HCT116 (cell line): ENCODE measurements at regions not wholly inside any gene's neighbourhood (a gene's known extent, or its start where the extent isn't known, plus 50 kb on each side); places are given as distances from the start of the nearest gene placed in this dataset.
"Not testable (repeated sequence)": the region's sequence is repeated elsewhere in the genome, so short reads cannot be mapped to it uniquely, and the experiment has no call there.

Source experiments
- ATAC-seq: fragments of 200-7000 bp; cut with Tn5 transposase; 2 replicates; pipeline ENCODE4 v1.9.1; 2020; ENCODE audit warnings: mild to moderate bottlenecking, moderate library complexity
- BruUV-seq: library from RNA; stranded (reverse); fragments of 400-500 nt; replicated peaks from 2 replicates; lab custom pipeline; 2021; lab: Mats Ljungman, UMichigan
- CTCF ChIA-PET: fragments of 300-600 bp; sonication (Branson Sonifier 250); formaldehyde crosslinking; loops from one replicate; lab custom pipeline; 2021; ENCODE audit warnings: antibody characterized with exemption; lab: Charles Lee
- POLR2A ChIA-PET: fragments of 300-600, 350-600 bp; sonication (Branson Sonifier 250); formaldehyde crosslinking; loops from one replicate; lab custom pipeline; 2021; ENCODE audit warnings: antibody characterized with exemption; lab: Charles Lee
- RAD21 ChIA-PET, 2 experiments: fragments of 300-600 bp; sonication (Branson Sonifier 250); formaldehyde crosslinking; loops; one replicate each; lab custom pipeline; 2023; ENCODE audit warnings: low total read pairs in 2 of 2; ENCODE audit not compliant: uncharacterized antibody in 2 of 2, unreplicated experiment in 2 of 2, low non-redundant PET in 1 of 2; lab: Charles Lee
- DNase-seq: peaks from one replicate; pipeline ENCODE4 v3.0.0-alpha.2; 2010; ENCODE audit warnings: low read depth, low spot score
- H2AFZ ChIP-seq: fragments of 200-600 bp; shearing (Covaris generic), sonication (generic); 2 replicates; pipeline ENCODE4 v1.6.1; 2017; ENCODE audit warnings: low read depth, mixed run types, mixed read lengths, antibody characterized with exemption, low read length; ENCODE audit not compliant: poor library complexity, severe bottlenecking
- H3K27ac ChIP-seq: 2 replicates; pipeline ENCODE4 v1.5.1; 2012; ENCODE audit warnings: low read depth, low read length
- H3K27me3 ChIP-seq: fragments of 200-600 bp; sonication (generic); 2 replicates; pipeline ENCODE4 v1.6.1; 2016; ENCODE audit warnings: mixed run types, low read length, mixed read lengths; ENCODE audit not compliant: insufficient read depth
- H3K36me3 ChIP-seq, 2 experiments: fragments of 200-500 bp in 1 of 2; fragments of 200-600 bp in 1 of 2; sonication (Bioruptor generic) in 1 of 2; sonication (generic) in 1 of 2; 2 replicates each; pipeline versions ENCODE4 v1.5.1 to v1.6.1; 2014 to 2016; ENCODE audit warnings: low read length in 2 of 2, inconsistent platforms in 1 of 2, mixed read lengths in 1 of 2, mixed run types in 1 of 2; ENCODE audit not compliant: insufficient read depth in 2 of 2, control insufficient read depth in 1 of 2
- H3K4me1 ChIP-seq, 2 experiments: fragments of 200-600 bp in 1 of 2; sonication (generic) in 1 of 2; 2 replicates each; pipeline versions ENCODE4 v1.5.1 to v1.6.1; 2012 to 2017; ENCODE audit warnings: low read length in 2 of 2, inconsistent platforms in 1 of 2, mild to moderate bottlenecking in 1 of 2, mixed read lengths in 1 of 2, mixed run types in 1 of 2, moderate library complexity in 1 of 2; ENCODE audit not compliant: insufficient read depth in 2 of 2, control insufficient read depth in 1 of 2
- H3K4me2 ChIP-seq: fragments of 200-600 bp; sonication (generic); 2 replicates; pipeline ENCODE4 v1.6.1; 2017; ENCODE audit warnings: mixed run types, low read length, mixed read lengths
- H3K4me3 ChIP-seq, 2 experiments: fragments of 200-600 bp in 1 of 2; sonication (generic) in 1 of 2; replicated peaks in 1 of 2; 2 replicates each; pipeline ENCODE4 v1.5.1; 2011 to 2016; ENCODE audit warnings: low read length in 2 of 2, control low read depth in 1 of 2, low read depth in 1 of 2, mild to moderate bottlenecking in 1 of 2, mixed read lengths in 1 of 2, mixed run types in 1 of 2
- H3K79me2 ChIP-seq: fragments of 200-600 bp; sonication (generic); 2 replicates; pipeline ENCODE4 v1.6.1; 2017; ENCODE audit warnings: mild to moderate bottlenecking, mixed run types, low read length, moderate library complexity, mixed read lengths; ENCODE audit not compliant: insufficient read depth
- H3K9ac ChIP-seq: fragments of 200-600 bp; sonication (generic); 2 replicates; pipeline ENCODE4 v1.6.1; 2016; ENCODE audit warnings: low read length, mixed read lengths
- H3K9me2 ChIP-seq: fragments of 200-600 bp; sonication (generic), shearing (Covaris generic); 2 replicates; pipeline ENCODE4 v1.6.1; 2017; ENCODE audit warnings: mixed run types, mild to moderate bottlenecking, moderate library complexity; ENCODE audit not compliant: insufficient read depth
- H3K9me3 ChIP-seq, 2 experiments: fragments of 200-500 bp in 1 of 2; fragments of 200-600 bp in 1 of 2; sonication (Bioruptor generic) in 1 of 2; sonication (generic) in 1 of 2; 2 replicates each; pipeline ENCODE4 v1.6.1; 2014 to 2017; ENCODE audit warnings: low read length in 2 of 2, mixed read lengths in 2 of 2, inconsistent platforms in 1 of 2, low read depth in 1 of 2, mild to moderate bottlenecking in 1 of 2, mixed run types in 1 of 2, moderate library complexity in 1 of 2; ENCODE audit not compliant: control insufficient read depth in 1 of 2, insufficient read depth in 1 of 2
- H4K20me1 ChIP-seq: fragments of 200-600 bp; sonication (generic), shearing (Covaris generic); 2 replicates; pipeline ENCODE4 v1.6.1; 2017; ENCODE audit warnings: mixed run types, mild to moderate bottlenecking, moderate library complexity; ENCODE audit not compliant: insufficient read depth
- CTCF ChIP-seq, 3 experiments: fragments of 200-600 bp in 1 of 3; sonication (generic) in 1 of 3; IDR thresholded peaks in 2 of 3; conservative IDR thresholded peaks in 1 of 3; 2 replicates each; pipeline ENCODE4 v1.5.1; 2012 to 2017; ENCODE audit warnings: low read depth in 2 of 3, low read length in 2 of 3, antibody characterized with exemption in 1 of 3, borderline replicate concordance in 1 of 3, control low read depth in 1 of 3, mild to moderate bottlenecking in 1 of 3, mixed read lengths in 1 of 3, mixed run types in 1 of 3, moderate library complexity in 1 of 3; ENCODE audit not compliant: insufficient read depth in 1 of 3
- JUND ChIP-seq: IDR thresholded peaks from 2 replicates; pipeline ENCODE4 v1.6.1; 2012
- POLR2A ChIP-seq: IDR thresholded peaks from 2 replicates; pipeline ENCODE4 v1.7.0; 2011; ENCODE audit warnings: borderline replicate concordance; ENCODE audit not compliant: insufficient read depth, insufficient read length; ENCODE audit errors: extremely low read depth
- POLR2AphosphoS5 ChIP-seq: IDR thresholded peaks from 2 replicates; pipeline ENCODE4 v1.6.1; 2011; ENCODE audit warnings: mild to moderate bottlenecking, low read depth, low read length, moderate library complexity
- intact Hi-C: fragments of 100-400 bp; cut with micrococcal nuclease; formaldehyde crosslinking; loops from 2 replicates; pipeline ENCODE4 v1.10.0; 2022

GRCh38 chr15:39417366-39418134 is 163.3 kb upstream of the THBS1 start (continued):
- TF ChIP-seq POLR2AphosphoS5: no peak

DNA sequence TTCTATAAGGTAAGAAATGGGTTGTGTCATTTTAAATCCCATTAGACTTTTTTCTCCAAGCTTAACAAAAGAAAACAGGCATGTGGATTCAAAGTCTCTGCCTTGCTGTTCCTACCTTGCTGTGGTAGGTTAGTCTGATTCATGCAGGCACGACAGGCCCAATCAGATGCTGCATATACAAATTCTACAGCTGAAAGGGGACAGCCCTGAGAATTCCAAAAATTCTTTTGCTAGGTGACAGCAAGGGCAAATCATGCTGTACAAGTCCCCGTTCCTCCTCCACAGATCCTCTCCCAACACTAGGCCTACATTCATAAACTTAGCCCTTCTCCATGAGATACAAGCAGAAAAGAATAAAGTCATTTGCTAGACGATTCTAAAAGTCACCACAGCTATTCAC is 161.2 kb upstream of the THBS1 start:
- TF ChIP-seq JUND (no peak), CTCF (IDR thresholded peaks at IDR 0.05 in 2 of 3, conservative IDR thresholded peaks at IDR 0.05 in 1 of 3; ENCODE audit: borderline replicate concordance in 1 of 3, insufficient read depth in 1 of 3, low read depth in 2 of 3, low read length in 2 of 3) (no peak), POLR2A (no peak)
- no peaks in the 10 kb centered on the region for H3K36me3 ChIP-seq
- no peaks in the 10 kb centered on the region for H4K20me1 ChIP-seq
- H2AFZ ChIP-seq: no peak overlapping the region
- intact Hi-C loops: no loop called here
- no peaks in the 10 kb centered on the region for H3K9me2 ChIP-seq
- 0 out of 4 replicates have a peak, but pooled peaks cover 0 to 3% of the 10 kb centered on the region in 2 experiments for H3K9me3 ChIP-seq
- no peak for ATAC-seq
- H3K4me2 ChIP-seq: no peak overlapping the region
- ChIA-PET CTCF (no interaction called here), RAD21 (no interaction called here), POLR2A (no interaction called here)
- H3K4me1 ChIP-seq: no peaks in the 10 kb centered on the region
- no peak overlapping the region for H3K4me3 ChIP-seq
- H3K79me2 ChIP-seq: no peaks in the 10 kb centered on the region
- H3K27me3 ChIP-seq: no peaks in the 10 kb centered on the region
- no peak for DNase-seq
- BruUV-seq: no TSS peak
- H3K9ac ChIP-seq: no peak overlapping the region
- H3K27ac ChIP-seq: no peak overlapping the region

DNA sequence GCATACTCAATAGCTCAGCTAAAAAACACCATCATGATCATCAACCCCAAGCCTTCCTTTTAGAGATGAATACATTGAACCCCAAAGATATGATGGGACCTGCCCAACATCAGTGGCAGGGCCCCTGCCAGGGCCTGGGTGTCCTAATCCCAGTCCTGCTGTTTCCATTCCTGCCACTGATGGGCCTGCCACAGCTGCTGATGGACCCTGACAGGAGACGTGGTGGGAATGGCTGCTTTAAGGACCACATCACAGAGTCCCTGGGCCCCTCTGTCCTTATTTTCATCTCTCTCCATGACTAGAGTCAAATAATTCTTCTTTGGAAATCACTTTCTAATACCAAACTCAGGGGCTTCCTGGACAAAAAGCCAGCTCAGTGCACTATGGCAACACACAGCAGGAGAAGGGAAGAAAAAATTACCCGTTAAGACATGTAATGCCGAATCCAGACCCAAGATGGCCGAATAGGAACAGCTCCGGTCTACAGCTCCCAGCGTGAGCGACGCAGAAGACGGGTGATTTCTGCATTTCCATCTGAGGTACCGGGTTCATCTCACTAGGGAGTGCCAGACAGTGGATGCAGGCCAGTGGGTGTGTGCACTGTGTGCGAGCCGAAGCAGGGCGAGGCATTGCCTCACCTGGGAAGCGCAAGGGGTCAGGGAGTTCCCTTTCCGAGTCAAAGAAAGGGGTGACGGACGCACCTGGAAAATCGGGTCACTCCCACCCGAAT is 160.6 kb upstream of the THBS1 start:
- H3K9ac ChIP-seq, H3K9me2 ChIP-seq, H3K4me2 ChIP-seq, H3K9me3 ChIP-seq, BruUV-seq, RAD21 ChIA-PET, H3K4me3 ChIP-seq, H3K36me3 ChIP-seq, DNase-seq, H4K20me1 ChIP-seq, H2AFZ ChIP-seq, H3K4me1 ChIP-seq, intact Hi-C loops, H3K27me3 ChIP-seq, H3K27ac ChIP-seq, CTCF ChIA-PET, ATAC-seq, H3K79me2 ChIP-seq, POLR2A ChIA-PET: not testable (repeated sequence)

GRCh38 chr15:39420853-39421192 is 160.1 kb upstream of the THBS1 start:
- POLR2A ChIA-PET, H3K9me2 ChIP-seq, DNase-seq, H3K79me2 ChIP-seq, RAD21 ChIA-PET, H3K4me1 ChIP-seq, H3K27ac ChIP-seq, H3K4me2 ChIP-seq, H3K4me3 ChIP-seq, H3K36me3 ChIP-seq, H3K27me3 ChIP-seq, intact Hi-C loops, H4K20me1 ChIP-seq, ATAC-seq, H2AFZ ChIP-seq, BruUV-seq, H3K9ac ChIP-seq, CTCF ChIA-PET, H3K9me3 ChIP-seq: not testable (repeated sequence)
